SK-N-SH (cell line): ENCODE measurements at regions not wholly inside any gene's neighbourhood (a gene's known extent, or its start where the extent isn't known, plus 50 kb on each side); places are given as distances from the start of the nearest gene placed in this dataset.

ENCODE experiments used
- CTCF ChIA-PET: fragments of 300-600, 350-600 bp; formaldehyde crosslinking; extraction: SDS; loops from one replicate; lab custom pipeline; 2021; lab: Yijun Ruan, JAX
- POLR2A ChIA-PET: fragments of 350-600 bp; sonication (Branson Sonifier 250); formaldehyde crosslinking; extraction: SDS; loops from one replicate; lab custom pipeline; 2020; ENCODE audit warnings: antibody characterized with exemption, inconsistent platforms; lab: Yijun Ruan, JAX
- DNase-seq: peaks from one replicate; pipeline ENCODE4 v3.0.0; 2012
- H2AFZ ChIP-seq: fragments of 200-600 bp; sonication (generic); 2 replicates; pipeline ENCODE4 v1.8.1; 2016; ENCODE audit warnings: antibody characterized with exemption, mild to moderate bottlenecking, low read depth
- H3F3A ChIP-seq: fragments of 200-600 bp; sonication (generic); replicated peaks from 2 replicates; pipeline ENCODE3; 2016; ENCODE audit warnings: antibody characterized with exemption, mild to moderate bottlenecking; ENCODE audit not compliant: insufficient read depth
- H3K27ac ChIP-seq, 2 experiments: fragments of 200-500 bp in 1 of 2; fragments of 200-600 bp in 1 of 2; sonication (Bioruptor generic) in 1 of 2; sonication (generic), shearing (Covaris generic) in 1 of 2; 2 replicates each; pipeline versions ENCODE4 v1.5.1 to v1.6.1; 2014 to 2016; ENCODE audit warnings: low read depth in 2 of 2, inconsistent platforms in 1 of 2, low read length in 1 of 2, mild to moderate bottlenecking in 1 of 2, mixed read lengths in 1 of 2
- H3K27me3 ChIP-seq: fragments of 200-600 bp; sonication (generic), shearing (Covaris generic); 2 replicates; pipeline ENCODE4 v1.6.1; 2016; ENCODE audit warnings: mixed run types; ENCODE audit not compliant: insufficient read depth
- H3K36me3 ChIP-seq, 2 experiments: fragments of 200-500 bp in 1 of 2; fragments of 200-600 bp in 1 of 2; sonication (Bioruptor generic) in 1 of 2; sonication (generic) in 1 of 2; replicated peaks in 1 of 2; 2 replicates each; pipeline versions ENCODE3 to v1.5.1; 2014 to 2016; ENCODE audit warnings: low read length in 1 of 2, mild to moderate bottlenecking in 1 of 2; ENCODE audit not compliant: insufficient read depth in 2 of 2, control insufficient read depth in 1 of 2
- H3K4me1 ChIP-seq, 2 experiments: fragments of 200-500 bp in 1 of 2; fragments of 200-600 bp in 1 of 2; sonication (Bioruptor generic) in 1 of 2; sonication (generic), shearing (Covaris generic) in 1 of 2; 2 replicates each; pipeline versions ENCODE4 v1.5.1 to v1.6.1; 2014 to 2016; ENCODE audit warnings: low read depth in 1 of 2, low read length in 1 of 2, mixed run types in 1 of 2; ENCODE audit not compliant: insufficient read depth in 2 of 2, control insufficient read depth in 1 of 2
- H3K4me2 ChIP-seq: fragments of 200-600 bp; sonication (generic), shearing (Covaris generic); 2 replicates; pipeline ENCODE4 v1.6.1; 2017; ENCODE audit warnings: mixed run types
- H3K4me3 ChIP-seq, 2 experiments: fragments of 200-500 bp in 1 of 2; fragments of 200-600 bp in 1 of 2; sonication (Bioruptor generic) in 1 of 2; sonication (generic), shearing (Covaris generic) in 1 of 2; 2 replicates each; pipeline versions ENCODE4 v1.5.1 to v1.8.1; 2014 to 2016; ENCODE audit warnings: low read depth in 2 of 2, inconsistent platforms in 1 of 2, low read length in 1 of 2, mild to moderate bottlenecking in 1 of 2, mixed read lengths in 1 of 2, moderate library complexity in 1 of 2
- H3K79me2 ChIP-seq: fragments of 200-600 bp; sonication (generic); 2 replicates; pipeline ENCODE4 v1.8.1; 2017; ENCODE audit warnings: mild to moderate bottlenecking; ENCODE audit not compliant: insufficient read depth
- H3K9ac ChIP-seq: fragments of 200-600 bp; sonication (generic); 2 replicates; pipeline ENCODE4 v1.6.1; 2017; ENCODE audit warnings: mixed run types
- H3K9me2 ChIP-seq: fragments of 200-600 bp; sonication (generic); 2 replicates; pipeline ENCODE4 v1.6.1; 2017; ENCODE audit warnings: mixed run types
- H3K9me3 ChIP-seq: fragments of 200-600 bp; sonication (generic); 2 replicates; pipeline ENCODE4 v1.6.1; 2017; ENCODE audit warnings: mixed run types, mild to moderate bottlenecking, moderate library complexity
- H4K20me1 ChIP-seq: fragments of 200-600 bp; sonication (generic); 2 replicates; pipeline ENCODE4 v1.6.1; 2017; ENCODE audit warnings: mild to moderate bottlenecking, mixed run types; ENCODE audit not compliant: insufficient read depth
- EP300 ChIP-seq, 2 experiments: IDR thresholded peaks; 2 replicates each; pipeline versions ENCODE4 v1.4.0 to v1.6.1; 2012; ENCODE audit warnings: borderline replicate concordance in 1 of 2, low read depth in 1 of 2, low read length in 1 of 2
- FOSL2 ChIP-seq: IDR thresholded peaks from 2 replicates; pipeline ENCODE4 v1.4.0; 2012; ENCODE audit warnings: low read depth, mild to moderate bottlenecking, moderate library complexity, borderline replicate concordance
- FOXJ3 ChIP-seq: sonication (generic); formaldehyde crosslinking; IDR thresholded peaks from 2 replicates; pipeline ENCODE4 v1.5.1; 2020; ENCODE audit warnings: mild to moderate bottlenecking, missing genetic modification reagents
- FOXM1 ChIP-seq: IDR thresholded peaks from 2 replicates; pipeline ENCODE4 v1.4.0; 2012; ENCODE audit warnings: low read depth, mild to moderate bottlenecking
- GATA2 ChIP-seq: sonication (generic); formaldehyde crosslinking; IDR thresholded peaks from 2 replicates; pipeline ENCODE4 v1.5.0; 2020; ENCODE audit warnings: mild to moderate bottlenecking, missing genetic modification reagents
- IRF3 ChIP-seq: fragments of 150-350 bp; IDR thresholded peaks from 2 replicates; pipeline ENCODE4 v1.6.1; 2016; ENCODE audit warnings: mild to moderate bottlenecking, low read depth, low read length
- NFIC ChIP-seq: IDR thresholded peaks from 2 replicates; pipeline ENCODE4 v1.4.0; 2012; ENCODE audit warnings: borderline replicate concordance
- NRF1 ChIP-seq: IDR thresholded peaks from 2 replicates; pipeline ENCODE4 v1.6.1; 2012; ENCODE audit warnings: low read depth, mild to moderate bottlenecking, low read length
- SIN3A ChIP-seq: IDR thresholded peaks from 2 replicates; pipeline ENCODE4 v1.6.1; 2012; ENCODE audit warnings: low read depth, mild to moderate bottlenecking, low read length, moderate library complexity, borderline replicate concordance
- TEAD4 ChIP-seq: IDR thresholded peaks from 2 replicates; pipeline ENCODE4 v1.4.0; 2012; ENCODE audit warnings: mild to moderate bottlenecking, borderline replicate concordance; ENCODE audit not compliant: insufficient read depth
- YY1 ChIP-seq: IDR thresholded peaks from 2 replicates; pipeline ENCODE4 v1.4.0; 2012; ENCODE audit warnings: low read depth, mild to moderate bottlenecking
- WGBS: methylation state at CpG from one replicate; pipeline ENCODE4 v1.1.6; 2017; ENCODE audit warnings: low lambda C conversion rate; 5-methylcytosine and 5-hydroxymethylcytosine counted together
- TF ChIP-seq, protein P1 (sequence below): IDR thresholded peaks from 2 replicates; pipeline ENCODE4 v1.4.0; 2012; ENCODE audit warnings: low read depth
- TF ChIP-seq, protein P2 (sequence below): IDR thresholded peaks from 2 replicates; pipeline ENCODE4; 2012
- TF ChIP-seq, protein P3 (sequence below): fragments of 150-350 bp; IDR thresholded peaks from 2 replicates; pipeline ENCODE4 v1.6.1; 2017; ENCODE audit warnings: antibody characterized with exemption, low read length, low read depth, borderline replicate concordance

- Histone ChIP-seq H3K9me3 (no peaks in the 10 kb centered on the region), H3K27me3 (no peaks in the 10 kb centered on the region)
- TF ChIP-seq, protein P1, sequence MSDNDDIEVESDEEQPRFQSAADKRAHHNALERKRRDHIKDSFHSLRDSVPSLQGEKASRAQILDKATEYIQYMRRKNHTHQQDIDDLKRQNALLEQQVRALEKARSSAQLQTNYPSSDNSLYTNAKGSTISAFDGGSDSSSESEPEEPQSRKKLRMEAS, result no peak
- TF ChIP-seq EP300 (IDR thresholded peaks at IDR 0.05; ENCODE audit: borderline replicate concordance in 1 of 2, low read depth in 1 of 2, low read length in 1 of 2), result no peak
- TF ChIP-seq NRF1, result no peak
- no peak for TF ChIP-seq NFIC
- no peak for TF ChIP-seq FOXM1
- TF ChIP-seq YY1, result no peak
- TF ChIP-seq, protein P2, sequence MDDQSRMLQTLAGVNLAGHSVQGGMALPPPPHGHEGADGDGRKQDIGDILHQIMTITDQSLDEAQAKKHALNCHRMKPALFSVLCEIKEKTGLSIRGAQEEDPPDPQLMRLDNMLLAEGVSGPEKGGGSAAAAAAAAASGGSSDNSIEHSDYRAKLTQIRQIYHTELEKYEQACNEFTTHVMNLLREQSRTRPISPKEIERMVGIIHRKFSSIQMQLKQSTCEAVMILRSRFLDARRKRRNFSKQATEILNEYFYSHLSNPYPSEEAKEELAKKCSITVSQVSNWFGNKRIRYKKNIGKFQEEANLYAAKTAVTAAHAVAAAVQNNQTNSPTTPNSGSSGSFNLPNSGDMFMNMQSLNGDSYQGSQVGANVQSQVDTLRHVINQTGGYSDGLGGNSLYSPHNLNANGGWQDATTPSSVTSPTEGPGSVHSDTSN, result no peak
- no peak for TF ChIP-seq SIN3A
- TF ChIP-seq TEAD4, result no peak
- no peak for TF ChIP-seq GATA2 (CRISPR knock-in tag)
- TF ChIP-seq IRF3, result no peak
- TF ChIP-seq, all 33 proteins: peak for 0
- no peaks in the 10 kb centered on the region for H3K4me1 ChIP-seq
- no peak overlapping the region for H3K4me3 ChIP-seq
- H3K4me2 ChIP-seq, result no peak overlapping the region
- no peaks in the 10 kb centered on the region for H3K79me2 ChIP-seq
- no peaks in the 10 kb centered on the region for H3K9me2 ChIP-seq
- H3F3A ChIP-seq, result no peaks in the 10 kb centered on the region
- no peak overlapping the region for H2AFZ ChIP-seq
- no peaks in the 10 kb centered on the region for H4K20me1 ChIP-seq
- H3K9ac ChIP-seq, result no peak overlapping the region
- DNase-seq, result no peak
- H3K36me3 ChIP-seq, result no peaks in the 10 kb centered on the region
- H3K27ac ChIP-seq, result no peak overlapping the region
- ChIA-PET POLR2A (no interaction called here), CTCF (no interaction called here)
- 18% methylated on average over 1 of the region's 1 CpG for WGBS
Measured at GRCh38 chr7:96915029-96915428, 90.3 kb upstream of the DLX6 start.

- Histone ChIP-seq H3K4me1 (no peaks in the 10 kb centered on the region), H3K9me3 (no peaks in the 10 kb centered on the region), H3K4me2 (no peak overlapping the region), H3K9ac (no peak overlapping the region), H4K20me1 (no peaks in the 10 kb centered on the region), H2AFZ (no peak overlapping the region), H3K9me2 (no peaks in the 10 kb centered on the region), H3K79me2 (no peaks in the 10 kb centered on the region), H3K27me3 (peaks cover 6% of the 10 kb centered on the region; the same call in 1 of the 2 replicates), H3K27ac (no peak overlapping the region), H3K4me3 (no peak overlapping the region), H3K36me3 (no peaks in the 10 kb centered on the region), H3F3A (no peaks in the 10 kb centered on the region)
- DNase-seq, result no peak
- TF ChIP-seq, protein P3, sequence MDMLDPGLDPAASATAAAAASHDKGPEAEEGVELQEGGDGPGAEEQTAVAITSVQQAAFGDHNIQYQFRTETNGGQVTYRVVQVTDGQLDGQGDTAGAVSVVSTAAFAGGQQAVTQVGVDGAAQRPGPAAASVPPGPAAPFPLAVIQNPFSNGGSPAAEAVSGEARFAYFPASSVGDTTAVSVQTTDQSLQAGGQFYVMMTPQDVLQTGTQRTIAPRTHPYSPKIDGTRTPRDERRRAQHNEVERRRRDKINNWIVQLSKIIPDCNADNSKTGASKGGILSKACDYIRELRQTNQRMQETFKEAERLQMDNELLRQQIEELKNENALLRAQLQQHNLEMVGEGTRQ, result no peak
- no peak for TF ChIP-seq FOXJ3 (CRISPR knock-in tag)
- no peak for TF ChIP-seq TEAD4
- TF ChIP-seq FOSL2, result no peak
- CTCF ChIA-PET, result no interaction called here
- POLR2A ChIA-PET, result no interaction called here
Measured at GRCh38 chr7:96920064-96920463, 85.3 kb upstream of the DLX6 start.
